Central memory CD4-positive, alpha-beta T cell (primary cell): ENCODE measurements at regions not wholly inside any gene's neighbourhood (a gene's known extent, or its start where the extent isn't known, plus 50 kb on each side); places are given as distances from the start of the nearest gene placed in this dataset.
"Not testable (repeated sequence)": the region's sequence is repeated elsewhere in the genome, so short reads cannot be mapped to it uniquely, and the experiment has no call there.

ENCODE experiments used
- DNase-seq: peaks from one replicate; pipeline ENCODE4 v3.0.0; 2022

GRCh38 chr6:140486450-140487361 is 1112.3 kb upstream of the CITED2 start:
- no peak for DNase-seq

DNA sequence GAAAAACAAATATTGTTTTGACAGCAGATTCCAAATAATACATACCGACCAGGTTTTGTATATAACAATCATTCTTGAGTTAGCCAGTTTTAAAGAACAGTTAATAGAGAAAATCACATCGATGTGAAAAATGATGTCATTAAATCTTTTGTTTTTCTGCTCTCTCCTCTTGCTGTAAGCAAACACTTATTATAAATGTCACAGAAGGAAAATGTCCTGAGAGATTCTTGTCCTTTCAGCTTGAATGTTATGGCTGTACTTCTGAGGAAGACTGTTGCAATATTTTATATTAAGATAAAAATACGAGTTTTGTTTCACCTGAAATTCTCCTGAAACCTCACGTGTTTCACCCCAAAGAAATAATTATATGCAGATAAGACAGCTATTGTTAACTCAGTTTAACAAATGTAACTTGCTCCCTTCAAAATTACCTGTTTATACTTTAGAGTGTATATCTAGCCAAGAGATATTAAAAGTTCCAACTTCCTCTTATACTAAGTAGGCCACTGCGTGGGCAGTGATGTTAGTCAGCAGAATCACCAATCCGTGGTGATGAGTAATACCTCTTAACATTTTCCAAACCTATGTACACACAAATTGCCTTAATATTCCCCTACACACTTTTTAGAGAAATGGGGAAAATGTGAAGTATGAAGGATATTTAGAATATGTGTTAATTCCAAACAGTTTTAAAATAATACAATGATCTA is 1111.4 kb upstream of the CITED2 start:
- DNase-seq = no peak

- DNase-seq = no peak
Observed at GRCh38 chr6:140480852-140481251, 1106.4 kb upstream of the CITED2 start.

GRCh38 chr6:140478631-140479030 is 1104.2 kb upstream of the CITED2 start:
- no peak for DNase-seq

GRCh38 chr6:140475086-140475485 is 1100.6 kb upstream of the CITED2 start:
- no peak for DNase-seq

- no peak for DNase-seq
Observed at GRCh38 chr6:140464720-140465119, 1090.3 kb upstream of the CITED2 start.

GRCh38 chr6:140463312-140463710 is 1088.9 kb upstream of the CITED2 start:
- no peak for DNase-seq

DNA sequence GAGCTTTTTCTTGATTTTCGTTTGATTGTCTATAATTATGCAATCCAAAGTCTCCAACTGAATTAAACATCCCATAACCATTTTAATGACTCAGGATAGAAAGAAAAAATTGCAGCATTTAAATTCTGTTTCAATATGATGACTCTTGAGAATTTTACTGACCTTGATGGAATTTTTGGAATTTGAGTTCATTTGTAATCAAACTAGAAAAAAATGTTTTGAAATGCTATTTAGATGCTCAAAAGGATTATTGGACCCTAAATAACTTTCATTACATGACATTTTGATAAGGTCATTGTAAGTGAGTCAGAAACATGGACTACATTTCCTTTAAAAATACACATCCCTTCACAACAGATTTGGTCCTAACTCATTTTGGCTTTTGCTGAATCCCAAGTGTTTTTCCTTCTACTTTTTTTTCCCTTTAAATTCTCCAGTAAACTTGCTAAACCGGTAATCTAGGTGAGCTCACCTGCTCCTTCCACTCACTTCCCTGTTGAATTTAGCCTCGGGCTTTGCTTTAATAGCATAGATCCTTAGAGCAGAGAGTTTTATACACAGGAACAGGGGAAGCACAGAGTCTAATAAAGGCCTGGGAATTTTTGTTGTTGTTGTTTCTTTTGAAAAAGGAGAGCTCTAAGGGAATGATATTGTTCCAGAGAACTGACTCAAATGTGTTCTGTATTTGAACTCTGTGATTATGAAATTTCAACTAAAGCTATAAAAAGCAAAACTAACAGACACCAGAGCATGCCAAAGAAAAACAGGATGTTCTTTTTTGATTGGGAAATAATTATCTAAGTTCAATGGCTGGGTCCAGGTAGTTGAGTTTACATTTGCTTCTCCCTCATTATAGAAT is 1088.2 kb upstream of the CITED2 start:
- DNase-seq = no peak

DNA sequence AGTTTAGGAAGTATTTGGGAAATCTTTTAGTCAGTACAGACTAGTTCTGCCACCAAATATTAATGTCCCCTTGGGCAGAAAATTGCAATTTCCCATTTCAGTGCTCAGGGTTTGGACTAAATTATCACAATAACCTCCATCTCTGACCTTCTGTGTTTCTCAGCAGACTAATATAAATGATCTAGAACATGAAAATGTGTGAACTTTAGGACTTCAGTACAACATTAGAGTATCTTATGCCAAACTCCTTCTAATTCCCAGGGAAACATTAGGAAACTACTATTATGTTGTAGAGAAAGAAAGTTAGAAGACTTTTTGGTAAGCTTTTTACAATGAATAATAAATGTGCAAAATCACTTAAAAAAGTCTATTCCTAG is 1087.6 kb upstream of the CITED2 start:
- no peak for DNase-seq

DNA sequence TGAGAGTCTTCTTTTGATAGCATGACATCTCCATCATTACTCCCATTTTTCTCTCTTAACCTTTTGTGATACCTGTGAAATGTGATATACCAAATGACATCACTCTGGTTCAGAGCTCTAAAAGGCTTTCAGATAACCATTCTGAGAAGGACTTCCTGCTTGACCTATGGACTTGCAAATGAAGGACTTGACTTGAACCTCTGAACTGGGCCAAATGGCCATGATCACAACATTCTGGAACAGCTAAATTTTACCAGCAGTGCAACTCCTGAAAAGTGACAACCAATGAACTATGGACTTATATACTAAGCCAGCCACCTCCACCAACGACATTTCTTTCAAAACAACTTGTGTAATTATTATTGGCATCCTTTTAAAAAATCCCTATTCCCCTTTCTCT is 1085.8 kb upstream of the CITED2 start:
- no peak for DNase-seq

DNA sequence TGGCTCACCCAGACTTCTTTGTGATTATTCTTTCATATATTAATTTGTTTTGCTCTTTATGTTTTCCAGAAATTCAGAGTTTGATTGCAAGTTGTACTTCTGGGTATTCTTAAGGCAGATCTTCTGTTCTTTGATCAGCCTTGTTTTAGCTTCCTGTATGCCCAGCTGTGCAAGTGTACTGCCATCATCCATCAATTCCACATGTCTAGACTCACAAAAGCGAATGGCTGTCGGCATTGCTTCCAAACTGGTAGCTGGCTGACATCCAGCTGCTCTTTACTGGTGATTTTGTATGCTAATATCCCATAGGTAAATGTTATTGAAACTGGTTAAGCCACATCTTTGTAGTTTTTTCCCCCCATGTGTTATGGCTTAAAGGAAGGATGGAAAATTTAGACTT is 1084.8 kb upstream of the CITED2 start:
- DNase-seq = no peak

DNA sequence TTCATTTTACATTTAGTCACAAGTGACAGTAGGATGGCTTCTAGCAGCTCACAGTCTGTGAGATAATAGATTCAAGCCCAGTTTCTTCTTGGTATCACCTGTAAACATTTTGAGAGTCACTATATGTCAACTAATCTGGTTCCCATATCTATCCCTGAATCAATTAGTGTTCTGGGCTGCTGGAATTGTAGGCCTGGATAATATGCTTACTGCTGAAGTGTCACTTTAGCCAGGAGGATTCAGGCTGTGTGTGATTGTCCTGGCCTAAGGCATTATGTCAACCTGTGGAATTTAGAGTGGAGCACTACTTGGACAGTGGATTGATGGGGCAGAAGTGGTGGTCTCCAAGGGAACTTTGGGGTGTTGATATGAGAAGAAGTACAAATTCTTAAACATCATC is 1071.8 kb upstream of the CITED2 start:
- no peak for DNase-seq

DNA sequence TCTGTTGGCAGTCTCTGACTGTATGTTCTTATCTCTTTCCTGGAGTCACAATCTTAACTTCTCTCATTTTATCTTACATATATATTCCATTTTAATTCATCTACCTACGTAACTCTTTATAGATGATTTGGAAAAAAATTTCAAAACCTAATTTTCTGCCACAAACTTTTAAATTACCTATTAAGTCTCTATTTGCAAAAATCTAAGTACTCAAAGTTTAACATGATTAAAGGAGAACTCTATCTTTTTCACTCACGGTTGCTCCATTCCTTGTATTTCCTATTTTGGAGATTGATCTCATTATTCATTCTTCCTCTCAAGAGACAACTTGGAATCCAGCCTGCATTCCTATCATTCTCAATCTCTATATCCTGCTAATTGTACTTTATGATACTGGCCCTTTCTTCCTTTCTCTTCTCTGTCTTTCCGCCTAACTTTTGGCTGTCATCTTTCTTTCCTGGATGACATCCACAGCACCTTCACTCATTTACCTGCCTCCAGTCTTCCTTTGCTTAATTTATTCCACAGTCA is 1071.1 kb upstream of the CITED2 start:
- DNase-seq = no peak

DNA sequence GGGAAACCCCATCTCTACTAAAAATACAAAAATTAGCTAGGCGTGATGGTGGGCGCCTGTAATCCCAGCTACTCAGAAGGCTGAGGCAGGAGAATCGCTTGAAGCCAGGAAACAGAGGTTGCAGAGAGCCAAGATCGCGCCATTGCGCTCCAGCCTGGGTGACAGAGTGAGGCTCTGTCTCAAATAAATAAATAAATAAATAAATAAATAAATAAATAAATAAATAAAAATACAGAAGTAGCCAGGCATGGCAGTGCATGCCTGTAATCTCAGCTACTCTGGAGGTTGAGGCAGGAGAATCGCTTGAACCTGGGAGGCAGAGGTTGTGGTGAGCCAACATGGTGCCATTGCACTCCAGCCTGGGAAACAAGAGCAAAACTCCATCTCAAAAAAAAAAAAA is 1068.7 kb upstream of the CITED2 start:
- DNase-seq = not testable (repeated sequence)

GRCh38 chr6:140441256-140441655 is 1066.8 kb upstream of the CITED2 start:
- DNase-seq = no peak

DNA sequence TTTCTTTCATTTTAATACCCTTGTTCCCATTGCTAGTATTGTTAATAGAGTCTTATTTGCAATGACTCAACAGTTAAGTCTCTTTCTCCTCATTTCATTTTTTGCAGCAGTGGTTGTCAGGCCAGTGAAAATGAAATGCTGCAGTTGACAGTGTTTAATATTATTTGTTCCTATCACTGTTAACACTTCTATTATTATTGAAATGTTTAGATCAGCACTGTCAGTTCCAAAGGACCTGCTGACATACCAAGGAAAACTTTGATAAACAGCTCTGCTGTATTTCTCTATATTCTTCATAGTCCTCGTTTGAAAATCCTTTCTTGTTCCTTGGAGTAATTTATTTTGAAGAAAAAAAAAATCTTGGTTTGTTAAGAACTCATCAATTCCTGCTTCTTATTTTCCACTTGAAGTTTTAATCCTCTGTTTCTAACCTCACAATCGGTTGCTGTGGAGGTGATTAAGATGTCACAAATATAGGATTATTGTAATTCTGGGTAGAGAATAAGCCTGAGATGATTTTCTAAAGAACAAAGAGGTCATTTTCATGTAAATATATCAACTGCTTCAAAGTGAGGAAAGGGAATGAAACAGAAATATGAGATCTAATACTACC is 1065.9 kb upstream of the CITED2 start:
- no peak for DNase-seq

DNA sequence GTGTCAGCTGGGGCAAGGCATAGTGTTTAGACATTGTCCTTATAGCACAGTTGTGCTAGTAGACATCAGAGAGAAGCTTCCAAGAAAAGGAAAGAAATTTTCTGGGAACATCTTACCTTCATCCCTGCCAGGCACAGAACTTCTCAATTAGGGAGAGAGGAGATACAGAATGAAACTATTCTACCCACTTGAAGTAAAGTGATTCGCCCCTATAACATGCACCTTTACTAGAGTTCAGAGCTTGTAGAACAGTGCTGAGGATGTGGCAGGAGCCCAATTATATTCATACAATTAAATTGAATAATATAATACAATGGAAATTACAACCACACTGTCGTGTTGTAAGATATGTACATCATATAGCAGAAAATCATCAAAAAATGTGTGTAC is 1063.9 kb upstream of the CITED2 start:
- DNase-seq = no peak

DNA sequence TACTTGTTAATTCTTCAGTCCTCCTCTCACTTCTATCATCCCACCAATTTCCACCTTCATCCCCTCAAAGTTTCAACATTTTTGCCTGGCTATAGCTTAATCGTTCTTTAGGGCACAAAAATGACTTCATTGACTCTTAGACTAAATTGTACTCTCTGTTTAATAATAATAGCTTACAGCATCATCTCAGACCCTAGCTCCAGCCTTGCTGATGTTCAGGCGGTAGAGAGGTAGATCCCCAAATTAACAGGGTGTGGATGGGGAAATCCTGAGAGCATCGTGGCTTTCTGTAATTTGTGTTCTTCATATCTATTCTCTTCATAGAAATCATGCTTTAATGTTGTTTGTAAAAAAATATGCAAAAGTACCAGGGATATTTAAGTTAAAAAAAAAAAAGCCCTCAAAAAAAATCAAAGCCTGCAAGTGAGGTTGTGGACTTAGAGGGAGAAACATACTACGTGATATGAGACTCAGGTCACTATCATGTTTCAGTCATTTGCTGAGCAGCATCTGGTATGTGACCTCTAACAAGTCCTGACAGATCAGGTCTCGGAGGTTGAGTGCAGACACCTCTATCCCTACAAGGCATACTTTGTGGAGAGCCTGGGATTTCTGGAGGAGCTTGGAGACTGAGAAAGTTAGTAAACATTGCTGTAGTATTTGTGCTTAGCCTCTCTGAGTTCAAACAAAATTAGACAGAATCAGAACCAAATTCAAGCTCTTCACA is 1063.3 kb upstream of the CITED2 start:
- DNase-seq = no peak

DNA sequence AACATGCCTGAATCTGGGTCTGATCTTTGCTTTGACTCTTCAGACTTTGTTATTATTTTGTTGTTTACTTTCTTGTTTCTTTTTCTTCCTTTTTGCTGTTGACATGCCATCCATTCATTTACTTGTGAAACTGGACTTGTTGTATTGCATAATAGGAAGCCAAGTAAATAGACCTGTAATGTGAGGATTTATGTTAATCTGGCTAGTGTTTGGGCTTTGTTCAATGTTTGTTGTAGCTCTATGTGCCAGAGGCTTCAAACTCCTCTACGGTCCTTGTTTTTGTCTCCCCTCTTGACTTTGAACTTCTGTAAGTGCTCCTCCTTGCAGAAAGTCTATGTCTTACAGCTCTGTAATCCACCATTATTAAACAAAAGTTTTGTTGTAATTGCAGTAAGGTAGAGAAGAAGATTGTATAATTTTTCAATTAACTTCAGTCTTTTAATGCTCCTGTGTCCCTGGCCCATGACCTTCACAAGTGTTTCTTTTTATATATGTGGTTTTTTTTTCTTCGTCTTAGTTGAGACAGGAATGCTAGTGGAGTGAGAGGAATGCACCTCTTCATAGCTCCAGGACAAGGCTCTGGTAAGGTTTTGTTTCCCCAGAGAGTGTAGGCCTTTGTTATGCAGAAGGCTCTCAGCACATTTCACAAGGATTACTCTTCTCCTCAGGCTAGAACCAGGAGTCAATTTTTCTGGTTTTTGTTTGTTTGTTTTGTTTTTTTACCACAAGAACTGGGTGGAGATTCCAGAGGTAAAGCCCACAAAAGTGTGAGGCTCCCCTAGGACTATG is 1061.8 kb upstream of the CITED2 start:
- no peak for DNase-seq

DNA sequence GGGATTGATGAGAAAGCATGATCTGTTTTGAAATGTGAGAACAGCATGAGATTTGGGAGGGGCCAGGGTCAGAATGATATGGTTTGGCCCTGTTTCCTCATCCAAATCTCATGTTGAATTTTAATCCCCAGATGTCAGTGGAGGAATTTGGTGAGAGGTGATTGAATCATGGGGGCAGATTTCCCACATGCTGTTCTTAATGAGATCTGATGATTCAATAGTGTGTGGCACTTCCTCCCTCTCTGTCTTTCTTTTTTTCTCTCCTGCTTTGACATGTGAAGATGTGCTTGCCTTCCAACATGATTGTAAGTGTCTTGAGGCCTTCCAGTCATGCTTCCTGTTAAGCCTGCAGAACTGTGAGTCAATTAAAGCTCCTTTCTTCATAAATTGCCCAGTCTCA is 1060.3 kb upstream of the CITED2 start:
- DNase-seq = no peak

DNA sequence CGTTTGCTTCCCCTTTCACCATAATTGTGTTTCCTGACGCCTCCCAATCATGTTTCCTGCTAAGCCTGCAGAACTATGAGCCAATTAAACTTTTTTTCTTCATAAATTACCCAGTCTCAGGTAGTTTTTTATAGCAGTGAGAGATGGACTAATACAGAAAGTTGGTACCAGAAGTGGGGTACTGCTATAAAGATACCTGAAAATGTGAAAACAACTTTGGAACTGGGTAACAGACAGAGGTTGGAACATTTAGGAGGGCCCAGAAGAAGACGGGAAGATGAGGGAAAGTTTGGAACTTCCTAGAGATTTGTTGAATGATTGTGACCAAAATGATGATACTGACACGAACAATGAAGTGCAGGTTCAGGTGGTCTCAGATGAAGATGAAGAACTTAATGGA is 1058.6 kb upstream of the CITED2 start:
- DNase-seq = no peak
